AG09309 (cell line): ENCODE measurements at regions not wholly inside any gene's neighbourhood (a gene's known extent, or its start where the extent isn't known, plus 50 kb on each side); places are given as distances from the start of the nearest gene placed in this dataset.
"Not testable (repeated sequence)": the region's sequence is repeated elsewhere in the genome, so short reads cannot be mapped to it uniquely, and the experiment has no call there.

Experiments used
- DNase-seq: peaks from one replicate; pipeline ENCODE4 v3.0.0-alpha.2; 2010; ENCODE audit warnings: low read depth
- H3K4me3 ChIP-seq: 2 replicates; pipeline ENCODE4 v1.5.1; 2011; ENCODE audit warnings: mild to moderate bottlenecking, low read depth, low read length, moderate library complexity; ENCODE audit not compliant: control insufficient read depth
- TF ChIP-seq, protein P1 (sequence below): IDR thresholded peaks from 2 replicates; pipeline ENCODE4 v1.5.1; 2011; ENCODE audit warnings: mild to moderate bottlenecking, low read depth, low read length, inconsistent platforms; ENCODE audit not compliant: insufficient read depth, control insufficient read depth; ENCODE audit errors: missing control alignments

DNA sequence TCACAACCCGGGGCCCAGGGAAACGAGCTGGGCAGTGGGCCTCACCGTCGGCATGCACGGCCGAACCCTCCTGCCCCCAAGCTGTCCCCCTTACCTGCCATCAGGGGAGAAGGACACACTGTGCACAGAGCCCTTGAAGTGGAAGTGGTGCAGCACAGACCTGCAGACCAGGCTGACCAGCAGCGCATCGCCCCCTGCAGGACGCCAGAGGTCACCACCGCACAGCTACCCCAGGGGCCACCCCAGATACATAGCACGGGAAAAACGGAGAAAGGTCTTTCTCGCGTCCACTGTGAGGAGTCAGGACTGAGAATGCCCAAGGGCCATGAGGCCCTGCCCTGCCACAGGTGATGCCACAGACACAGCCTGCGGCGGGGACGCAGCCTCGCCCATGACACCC is 5373.7 kb upstream of the TPTE start:
- DNase-seq, H3K4me3 ChIP-seq: not testable (repeated sequence)
- TF ChIP-seq, protein P1, sequence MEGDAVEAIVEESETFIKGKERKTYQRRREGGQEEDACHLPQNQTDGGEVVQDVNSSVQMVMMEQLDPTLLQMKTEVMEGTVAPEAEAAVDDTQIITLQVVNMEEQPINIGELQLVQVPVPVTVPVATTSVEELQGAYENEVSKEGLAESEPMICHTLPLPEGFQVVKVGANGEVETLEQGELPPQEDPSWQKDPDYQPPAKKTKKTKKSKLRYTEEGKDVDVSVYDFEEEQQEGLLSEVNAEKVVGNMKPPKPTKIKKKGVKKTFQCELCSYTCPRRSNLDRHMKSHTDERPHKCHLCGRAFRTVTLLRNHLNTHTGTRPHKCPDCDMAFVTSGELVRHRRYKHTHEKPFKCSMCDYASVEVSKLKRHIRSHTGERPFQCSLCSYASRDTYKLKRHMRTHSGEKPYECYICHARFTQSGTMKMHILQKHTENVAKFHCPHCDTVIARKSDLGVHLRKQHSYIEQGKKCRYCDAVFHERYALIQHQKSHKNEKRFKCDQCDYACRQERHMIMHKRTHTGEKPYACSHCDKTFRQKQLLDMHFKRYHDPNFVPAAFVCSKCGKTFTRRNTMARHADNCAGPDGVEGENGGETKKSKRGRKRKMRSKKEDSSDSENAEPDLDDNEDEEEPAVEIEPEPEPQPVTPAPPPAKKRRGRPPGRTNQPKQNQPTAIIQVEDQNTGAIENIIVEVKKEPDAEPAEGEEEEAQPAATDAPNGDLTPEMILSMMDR = peak; percentile 3

DNA sequence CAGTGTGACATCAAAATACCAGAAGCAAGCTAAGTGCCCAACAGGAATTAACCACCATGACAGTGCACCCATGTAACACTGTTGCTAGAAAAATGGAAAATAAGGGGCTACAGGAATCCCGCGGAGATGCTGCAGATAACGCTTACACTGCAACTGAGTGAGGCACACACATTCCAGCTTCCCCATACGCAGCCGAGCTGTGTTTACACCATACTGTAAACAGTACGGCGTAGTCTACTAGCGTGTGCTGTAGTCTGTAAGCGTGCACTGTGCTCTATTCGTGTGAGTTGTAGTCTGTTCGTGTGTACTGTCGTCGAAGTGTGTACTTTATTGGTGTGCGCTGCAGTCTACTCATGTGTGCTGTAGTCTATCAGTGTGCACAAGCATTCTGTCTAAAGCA is 5372.2 kb upstream of the TPTE start:
- not testable (repeated sequence) for H3K4me3 ChIP-seq, DNase-seq

DNA sequence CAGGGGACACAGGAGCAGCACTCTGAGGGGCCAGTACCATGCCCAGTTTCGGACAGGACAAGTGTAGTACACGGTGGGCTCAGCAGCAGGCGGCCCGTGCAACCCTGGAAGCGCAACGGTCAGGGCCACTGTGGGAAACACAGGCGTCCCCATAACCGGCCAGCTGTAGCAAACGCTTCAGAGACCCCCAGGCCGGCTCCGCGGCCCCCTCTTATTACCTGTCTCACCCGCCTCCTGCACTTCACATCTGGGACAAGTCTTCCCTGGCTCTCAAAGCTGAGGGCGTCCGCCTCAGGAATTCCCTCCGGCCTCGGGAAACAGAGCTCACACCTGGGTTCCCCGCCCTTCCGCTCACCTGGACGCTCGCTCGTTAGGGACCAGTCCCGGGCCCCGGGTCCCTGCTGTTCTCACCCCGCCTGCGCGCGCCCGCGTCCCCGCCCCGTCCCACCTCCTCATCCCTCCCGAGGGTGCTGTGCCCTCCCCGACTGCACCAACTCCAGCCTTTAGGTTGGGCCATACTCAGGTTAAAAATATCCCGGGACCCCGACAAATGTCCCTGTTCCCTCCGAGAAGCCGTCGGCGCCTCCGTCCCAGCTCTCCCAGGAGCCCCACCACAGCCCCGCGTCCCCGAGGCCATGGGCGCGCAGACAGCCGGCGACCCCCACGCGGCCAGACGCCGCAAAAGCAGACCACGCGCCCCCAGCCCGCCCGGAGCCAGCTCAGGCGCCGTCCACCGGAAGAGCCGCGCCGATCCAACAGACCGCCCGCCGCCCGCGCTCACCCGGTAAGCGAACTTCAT is 5367.3 kb upstream of the TPTE start:
- H3K4me3 ChIP-seq = peak overlapping the region; percentile 40
- DNase-seq = not testable (repeated sequence)

DNA sequence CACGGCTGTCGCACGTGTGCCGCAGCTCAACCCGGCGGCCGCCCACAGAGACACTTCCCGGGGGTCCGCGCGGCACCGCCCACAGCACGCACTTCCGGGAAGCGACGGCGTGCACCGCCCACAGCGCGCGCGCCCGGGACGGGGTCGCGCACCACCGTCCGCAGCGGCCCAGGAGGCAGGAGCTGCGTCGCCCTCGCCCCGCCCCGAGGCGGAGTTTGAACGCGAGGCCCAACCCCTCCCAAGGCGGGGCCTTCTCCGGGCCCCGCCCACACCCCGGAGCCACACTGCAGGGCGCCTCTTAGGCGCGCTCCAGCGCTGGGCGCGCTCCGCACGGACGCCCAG is 5366.8 kb upstream of the TPTE start:
- H3K4me3 ChIP-seq = not testable (repeated sequence)
- DNase-seq = peak; percentile 24

DNA sequence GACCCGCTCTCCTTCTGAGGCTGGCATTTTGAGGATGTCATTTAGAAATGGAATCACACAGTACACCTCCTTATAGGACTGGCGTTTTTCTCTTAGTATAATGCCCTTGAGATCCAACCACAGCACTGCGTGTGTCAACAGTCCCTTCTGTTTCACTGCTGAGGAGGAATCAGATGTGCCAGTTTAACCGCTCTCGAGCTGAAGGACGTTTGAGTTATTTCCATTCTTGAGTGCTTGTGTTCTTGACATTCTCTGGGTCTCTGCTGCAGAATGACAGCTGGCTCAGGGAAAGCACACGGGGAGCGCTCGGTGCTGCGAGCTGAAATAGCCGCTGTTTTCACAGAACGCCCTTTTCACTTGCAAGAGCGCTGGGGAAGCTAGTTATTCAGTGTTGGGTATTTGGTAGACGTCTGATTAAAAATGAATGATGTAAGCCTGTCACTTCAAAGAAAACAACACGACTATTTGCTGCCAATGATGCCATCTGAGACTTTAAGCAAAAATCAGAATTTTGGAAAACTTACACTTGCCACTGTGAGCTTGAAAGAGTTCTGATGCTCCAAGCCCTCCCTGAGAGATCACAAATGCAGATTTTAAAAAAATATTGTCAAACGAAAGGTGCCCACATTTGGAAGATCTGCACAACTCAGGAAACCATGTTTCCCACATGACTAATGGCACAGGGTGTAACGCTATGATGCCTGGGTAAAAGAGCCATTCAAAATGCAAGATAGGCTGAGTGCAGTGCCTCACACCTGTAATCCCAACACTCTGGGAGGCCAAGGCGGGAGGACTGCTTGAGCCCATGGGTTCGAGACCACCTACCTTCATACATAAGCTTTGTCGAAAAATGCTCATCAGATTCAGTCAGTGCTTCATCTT is 5358.4 kb upstream of the TPTE start:
- DNase-seq, H3K4me3 ChIP-seq: not testable (repeated sequence)

DNA sequence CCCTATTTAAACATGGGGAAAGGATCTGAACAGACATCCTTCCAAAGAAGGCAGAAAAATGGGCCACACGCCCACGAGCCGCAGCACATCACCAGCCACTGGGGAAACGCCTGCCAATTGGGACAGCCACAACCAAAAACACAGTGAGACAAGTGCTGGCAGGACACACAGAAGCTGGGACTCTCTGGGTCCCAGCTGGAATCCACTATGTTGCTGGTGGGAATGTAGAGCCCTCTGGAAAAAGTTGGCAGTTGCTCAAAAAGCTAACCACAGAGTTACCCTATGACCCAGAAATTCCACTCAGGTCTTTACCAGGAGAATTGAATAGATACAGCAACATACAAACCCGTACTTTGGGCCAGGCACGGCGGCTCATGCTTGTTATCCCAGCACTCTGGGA is 5355.6 kb upstream of the TPTE start:
- not testable (repeated sequence) for H3K4me3 ChIP-seq, DNase-seq
